Fibroblast of lung (primary cell): ENCODE measurements at regions not wholly inside any gene's neighbourhood (a gene's known extent, or its start where the extent isn't known, plus 50 kb on each side); places are given as distances from the start of the nearest gene placed in this dataset.

Experiments
- DNase-seq, 2 donors: peaks; one replicate each; pipeline versions ENCODE4 v3.0.0 to v3.0.0-alpha.2; 2010; ENCODE audit warnings: low read depth in 2 of 2
- H2AFZ ChIP-seq: 2 replicates; pipeline ENCODE4 v1.5.1; 2012; ENCODE audit warnings: low read length, control low read depth, inconsistent platforms
- H3K27ac ChIP-seq: 2 replicates; pipeline ENCODE4 v1.5.1; 2011; ENCODE audit warnings: low read length, control low read depth; ENCODE audit not compliant: insufficient read depth
- H3K27me3 ChIP-seq: 2 replicates; pipeline ENCODE4 v1.5.1; 2011; ENCODE audit warnings: mild to moderate bottlenecking, low read length; ENCODE audit not compliant: control insufficient read depth, insufficient read depth
- H3K36me3 ChIP-seq: 2 replicates; pipeline ENCODE4 v1.5.1; 2011; ENCODE audit warnings: low read length; ENCODE audit not compliant: control insufficient read depth, insufficient read depth
- H3K4me1 ChIP-seq: 2 replicates; pipeline ENCODE4 v1.5.1; 2011; ENCODE audit warnings: low read length; ENCODE audit not compliant: control insufficient read depth, insufficient read depth; ENCODE audit errors: extremely low read depth
- H3K4me2 ChIP-seq: 2 replicates; pipeline ENCODE4 v1.5.1; 2011; ENCODE audit warnings: low read length, control low read depth; ENCODE audit not compliant: insufficient read depth; ENCODE audit errors: extremely low read depth
- H3K4me3 ChIP-seq, 4 experiments: fragments of 200-600 bp in 1 of 4; sonication (generic) in 1 of 4; replicated peaks in 1 of 4; 2 replicates each; pipeline ENCODE4 v1.5.1; 2011 to 2016; ENCODE audit warnings: low read length in 4 of 4, low read depth in 3 of 4, mild to moderate bottlenecking in 3 of 4, control low read depth in 2 of 4, inconsistent platforms in 1 of 4, mixed read lengths in 1 of 4; ENCODE audit not compliant: insufficient read depth in 1 of 4; ENCODE audit errors: control extremely low read depth in 1 of 4
- H3K79me2 ChIP-seq: 2 replicates; pipeline ENCODE4 v1.5.1; 2012; ENCODE audit warnings: mild to moderate bottlenecking, low read length, inconsistent platforms; ENCODE audit not compliant: control insufficient read depth, insufficient read depth
- H3K9ac ChIP-seq: 2 replicates; pipeline ENCODE4 v1.5.1; 2011; ENCODE audit warnings: mild to moderate bottlenecking, low read length, control low read depth; ENCODE audit not compliant: insufficient read depth
- H3K9me3 ChIP-seq: 2 replicates; pipeline ENCODE4 v1.5.1; 2012; ENCODE audit warnings: low read depth, low read length; ENCODE audit not compliant: control insufficient read depth, insufficient read depth
- H4K20me1 ChIP-seq: 2 replicates; pipeline ENCODE4 v1.5.1; 2011; ENCODE audit warnings: low read length; ENCODE audit not compliant: control insufficient read depth, insufficient read depth; ENCODE audit errors: extremely low read depth
- CTCF ChIP-seq, 2 donors: IDR thresholded peaks in 1 of 2; conservative IDR thresholded peaks in 1 of 2; 1 replicate in 1 of 2; 2 replicates in 1 of 2; pipeline ENCODE4 v1.5.1; 2011 to 2012; ENCODE audit warnings: low read length in 2 of 2, control low read depth in 1 of 2, inconsistent platforms in 1 of 2, low read depth in 1 of 2, mild to moderate bottlenecking in 1 of 2
- EZH2 ChIP-seq: IDR thresholded peaks from 2 replicates; pipeline ENCODE4 v1.5.1; 2012; ENCODE audit warnings: low read length, control low read depth, mild to moderate bottlenecking; ENCODE audit errors: missing control alignments

DNA sequence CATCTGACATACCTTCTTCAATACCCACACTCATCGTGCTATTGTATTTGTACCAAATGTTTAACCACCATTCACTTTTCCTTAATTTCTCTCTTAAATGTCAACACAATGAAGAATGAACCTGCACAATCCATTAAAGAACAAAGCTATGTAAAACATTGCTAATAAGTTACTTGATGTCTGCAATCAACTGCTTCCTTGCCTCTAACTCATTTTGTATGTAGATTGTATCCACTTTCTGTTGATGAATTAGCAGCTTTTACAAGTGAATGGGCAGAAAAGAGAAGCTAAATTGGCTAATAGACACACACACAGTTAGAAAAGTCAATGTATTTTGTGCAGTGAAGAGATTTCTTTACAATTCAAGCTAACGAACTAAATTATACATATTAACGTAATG is 212.5 kb upstream of the NDST3 start:
- H3K36me3 ChIP-seq = no peaks in the 10 kb centered on the region
- H3K27me3 ChIP-seq = no peaks in the 10 kb centered on the region
- no peaks in the 10 kb centered on the region for H4K20me1 ChIP-seq
- H2AFZ ChIP-seq = no peak overlapping the region
- no peaks in the 10 kb centered on the region for H3K9me3 ChIP-seq
- H3K27ac ChIP-seq = no peak overlapping the region
- no peak overlapping the region for H3K4me3 ChIP-seq
- no peaks in the 10 kb centered on the region for H3K4me1 ChIP-seq
- no peaks in the 10 kb centered on the region for H3K79me2 ChIP-seq
- TF ChIP-seq EZH2 = no peak
- H3K4me2 ChIP-seq = no peak overlapping the region
- H3K9ac ChIP-seq = no peak overlapping the region
- no peak for DNase-seq

DNA sequence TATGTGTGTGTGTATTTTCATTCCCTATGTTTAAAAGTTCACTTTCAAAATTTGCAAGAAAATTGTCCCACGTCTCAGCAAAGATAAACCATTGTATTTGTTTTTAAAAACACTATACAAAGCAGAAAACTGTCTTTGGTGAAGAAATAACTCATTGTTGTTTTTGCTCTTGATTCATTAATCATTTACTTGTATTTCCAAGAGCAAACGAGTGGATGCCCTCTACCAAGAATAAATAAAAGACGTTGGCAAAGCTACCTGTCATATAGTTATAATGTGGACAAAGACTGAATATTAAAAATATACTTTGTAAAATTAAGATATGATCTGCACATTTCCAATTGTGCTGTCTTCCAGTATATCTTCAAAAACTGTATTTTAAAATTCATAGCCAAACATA is 210.9 kb upstream of the NDST3 start:
- DNase-seq = no peak
- H3K4me3 ChIP-seq = no peak overlapping the region
- TF ChIP-seq EZH2 (no peak), CTCF (conservative IDR thresholded peaks at IDR 0.05 in 1 of 2, IDR thresholded peaks at IDR 0.05 in 1 of 2; ENCODE audit: low read depth in 1 of 2, low read length in 2 of 2) (no peak)

DNA sequence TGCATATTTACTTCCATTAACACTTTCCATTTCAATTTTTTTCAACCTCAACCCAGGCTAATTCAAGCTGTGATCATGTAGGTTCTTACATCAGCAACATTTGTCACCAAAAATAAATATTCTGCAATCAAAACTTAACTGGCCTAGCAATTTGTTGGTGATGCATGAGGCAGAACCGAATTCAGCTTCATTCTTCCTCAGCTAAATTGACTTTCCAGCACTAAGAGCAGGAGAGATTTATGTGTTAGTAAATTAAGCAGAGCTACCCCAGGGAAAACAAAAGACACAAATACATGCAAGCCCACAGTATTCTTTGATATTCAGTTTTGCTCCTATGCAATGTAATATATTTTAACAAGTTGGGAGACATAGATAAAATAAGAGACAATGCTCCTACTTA is 208.7 kb upstream of the NDST3 start:
- no peaks in the 10 kb centered on the region for H3K79me2 ChIP-seq
- H3K4me2 ChIP-seq = no peak overlapping the region
- H3K27me3 ChIP-seq = no peaks in the 10 kb centered on the region
- no peak overlapping the region for H3K9ac ChIP-seq
- TF ChIP-seq CTCF (conservative IDR thresholded peaks at IDR 0.05 in 1 of 2, IDR thresholded peaks at IDR 0.05 in 1 of 2; ENCODE audit: low read depth in 1 of 2, low read length in 2 of 2) = no peak
- TF ChIP-seq EZH2 = no peak
- H3K4me1 ChIP-seq = no peaks in the 10 kb centered on the region
- H2AFZ ChIP-seq = no peak overlapping the region
- no peak overlapping the region for H3K27ac ChIP-seq
- H3K4me3 ChIP-seq = no peak overlapping the region
- no peaks in the 10 kb centered on the region for H4K20me1 ChIP-seq
- no peak for DNase-seq
- H3K36me3 ChIP-seq = no peaks in the 10 kb centered on the region
- no peaks in the 10 kb centered on the region for H3K9me3 ChIP-seq

More for the DNA sequence above, 210.9 kb upstream of the NDST3 start:
- Histone ChIP-seq H3K4me1 (no peaks in the 10 kb centered on the region), H3K36me3 (no peaks in the 10 kb centered on the region), H3K79me2 (no peaks in the 10 kb centered on the region), H3K9ac (no peak overlapping the region), H2AFZ (no peak overlapping the region), H3K9me3 (no peaks in the 10 kb centered on the region), H4K20me1 (no peaks in the 10 kb centered on the region), H3K27me3 (no peaks in the 10 kb centered on the region), H3K4me2 (no peak overlapping the region), H3K27ac (no peak overlapping the region)
